ENCODE measurements at regions not wholly inside any gene's neighbourhood (a gene's known extent, or its start where the extent isn't known, plus 50 kb on each side); places are given as distances from the start of the nearest gene placed in this dataset.

- TF ChIP-seq YY1 (IDR thresholded peaks at IDR 0.05; ENCODE audit: low read depth), result no peak
- TF ChIP-seq ZBTB7A (IDR thresholded peaks at IDR 0.05; ENCODE audit: low read depth), result no peak
- no peak for TF ChIP-seq REST (IDR thresholded peaks at IDR 0.05; ENCODE audit: low read depth)
- TF ChIP-seq RAD21 (IDR thresholded peaks at IDR 0.05; ENCODE audit: low read depth), result no peak
- no peak for TF ChIP-seq TAF1 (IDR thresholded peaks at IDR 0.05; ENCODE audit: low read depth)
- TF ChIP-seq TCF12 (IDR thresholded peaks at IDR 0.05; ENCODE audit: low read depth), result no peak
- TF ChIP-seq MAX (IDR thresholded peaks at IDR 0.05), result no peak
- TF ChIP-seq CREB1 (IDR thresholded peaks at IDR 0.05; ENCODE audit: low read depth), result no peak
- TF ChIP-seq NFIC (IDR thresholded peaks at IDR 0.05), result no peak
- no peak for TF ChIP-seq CEBPB (IDR thresholded peaks at IDR 0.05)
- no peak for TF ChIP-seq EP300 (IDR thresholded peaks at IDR 0.05; ENCODE audit: borderline replicate concordance)
- no peak for TF ChIP-seq FOXM1 (IDR thresholded peaks at IDR 0.05; ENCODE audit: borderline replicate concordance, low read depth)
Measured at GRCh38 chr3:135771760-135772159, 193.8 kb upstream of the PPP2R3A start.

Data from Ishikawa (cell line).